HEK293 (cell line): ENCODE measurements at regions not wholly inside any gene's neighbourhood (a gene's known extent, or its start where the extent isn't known, plus 50 kb on each side); places are given as distances from the start of the nearest gene placed in this dataset.

Experiments used
- CTCF ChIA-PET: fragments of 350-600 bp; formaldehyde crosslinking; extraction: SDS; loops from one replicate; lab custom pipeline; 2021; ENCODE audit warnings: antibody characterized with exemption; lab: Yijun Ruan, JAX
- POLR2A ChIA-PET: fragments of 300-600 bp; formaldehyde crosslinking; extraction: SDS; loops from one replicate; lab custom pipeline; 2020; ENCODE audit warnings: antibody characterized with exemption, inconsistent platforms; lab: Yijun Ruan, JAX
- H3K27ac ChIP-seq: fragments of 200-500 bp; sonication (Bioruptor generic); 2 replicates; pipeline ENCODE4 v1.5.1; 2014; ENCODE audit warnings: low read depth, low read length, control low read depth, inconsistent platforms; ENCODE audit errors: extremely low read depth
- H3K36me3 ChIP-seq, 2 experiments: fragments of 200-500 bp in 1 of 2; sonication (Bioruptor generic) in 1 of 2; 1 replicate in 1 of 2; 2 replicates in 1 of 2; pipeline ENCODE4 v1.5.1; 2014 to 2017; ENCODE audit warnings: inconsistent platforms in 2 of 2, low read length in 2 of 2; ENCODE audit not compliant: control insufficient read depth in 2 of 2, insufficient read depth in 1 of 2
- H3K4me1 ChIP-seq: fragments of 200-500 bp; sonication (Bioruptor generic); 2 replicates; pipeline ENCODE4 v1.5.1; 2014; ENCODE audit warnings: mild to moderate bottlenecking, low read length, inconsistent platforms; ENCODE audit not compliant: control insufficient read depth, insufficient read depth
- H3K4me3 ChIP-seq: 2 replicates; pipeline ENCODE4 v1.5.1; 2011; ENCODE audit warnings: low read depth, mild to moderate bottlenecking, control low read depth, low read length, moderate library complexity
- H3K9me3 ChIP-seq: fragments of 200-500 bp; sonication (Bioruptor generic); 2 replicates; pipeline ENCODE4 v1.5.1; 2014; ENCODE audit warnings: low read depth, low read length, inconsistent platforms; ENCODE audit not compliant: control insufficient read depth, insufficient read depth
- GLI2 ChIP-seq: fragments of 450-650 bp; formaldehyde crosslinking; IDR thresholded peaks from 2 replicates; pipeline ENCODE4; 2017; ENCODE audit warnings: missing biosample characterization, missing genetic modification characterization, low read depth, borderline replicate concordance
- GLI4 ChIP-seq: fragments of 450-650 bp; formaldehyde crosslinking; IDR thresholded peaks from 2 replicates; pipeline ENCODE4 v1.5.1; 2016; ENCODE audit warnings: missing biosample characterization, missing genetic modification characterization
- GLIS2 ChIP-seq: fragments of 450-650 bp; formaldehyde crosslinking; IDR thresholded peaks from 2 replicates; pipeline ENCODE4 v1.5.1; 2016; ENCODE audit warnings: missing biosample characterization, missing genetic modification characterization
- KLF10 ChIP-seq: fragments of 450-650 bp; IDR thresholded peaks from 2 replicates; pipeline ENCODE4 v1.5.1; 2018; ENCODE audit warnings: missing biosample characterization, mild to moderate bottlenecking, missing genetic modification characterization
- KLF8 ChIP-seq: fragments of 450-650 bp; formaldehyde crosslinking; IDR thresholded peaks from 2 replicates; pipeline ENCODE4 v1.5.1; 2016; ENCODE audit warnings: missing biosample characterization, missing genetic modification characterization
- OSR2 ChIP-seq: fragments of 450-650 bp; formaldehyde crosslinking; IDR thresholded peaks from 2 replicates; pipeline ENCODE4 v1.5.1; 2016; ENCODE audit warnings: missing biosample characterization, missing genetic modification characterization
- REPIN1 ChIP-seq: fragments of 450-650 bp; formaldehyde crosslinking; IDR thresholded peaks from 2 replicates; pipeline ENCODE4 v1.5.1; 2017; ENCODE audit warnings: missing biosample characterization, missing genetic modification characterization, low read depth
- ZBTB7A ChIP-seq: fragments of 450-650 bp; formaldehyde crosslinking; IDR thresholded peaks from 2 replicates; pipeline ENCODE4 v1.5.1; 2016; ENCODE audit warnings: low read depth, missing biosample characterization, missing genetic modification characterization
- ZNF155 ChIP-seq: fragments of 450-650 bp; formaldehyde crosslinking; IDR thresholded peaks from 2 replicates; pipeline ENCODE4 v1.5.1; 2016; ENCODE audit warnings: missing biosample characterization, missing genetic modification characterization
- ZNF16 ChIP-seq: fragments of 450-650 bp; formaldehyde crosslinking; IDR thresholded peaks from 2 replicates; pipeline ENCODE4 v1.5.1; 2016; ENCODE audit warnings: low read depth, missing biosample characterization, missing genetic modification characterization
- ZNF280D ChIP-seq: fragments of 450-650 bp; formaldehyde crosslinking; IDR thresholded peaks from 2 replicates; pipeline ENCODE4 v1.5.1; 2016; ENCODE audit warnings: missing biosample characterization, missing genetic modification characterization
- ZNF404 ChIP-seq: fragments of 450-650 bp; formaldehyde crosslinking; IDR thresholded peaks from 2 replicates; pipeline ENCODE4 v1.5.1; 2017; ENCODE audit warnings: missing biosample characterization, missing genetic modification characterization
- ZNF521 ChIP-seq: fragments of 450-650 bp; formaldehyde crosslinking; IDR thresholded peaks from 2 replicates; pipeline ENCODE4 v1.5.1; 2017; ENCODE audit warnings: missing biosample characterization, mild to moderate bottlenecking, missing genetic modification characterization
- ZNF624 ChIP-seq: fragments of 450-650 bp; formaldehyde crosslinking; IDR thresholded peaks from 2 replicates; pipeline ENCODE4 v1.5.1; 2017; ENCODE audit warnings: missing biosample characterization, missing genetic modification characterization
- ZNF654 ChIP-seq: fragments of 450-650 bp; formaldehyde crosslinking; IDR thresholded peaks from 2 replicates; pipeline ENCODE4 v1.5.1; 2016; ENCODE audit warnings: low read depth, missing biosample characterization, missing genetic modification characterization
- ZNF776 ChIP-seq: fragments of 450-650 bp; formaldehyde crosslinking; IDR thresholded peaks from 2 replicates; pipeline ENCODE4 v1.5.0; 2017; ENCODE audit warnings: missing biosample characterization, missing genetic modification characterization, borderline replicate concordance
- ZNF777 ChIP-seq: fragments of 450-650 bp; formaldehyde crosslinking; IDR thresholded peaks from 2 replicates; pipeline ENCODE4 v1.5.1; 2017; ENCODE audit warnings: missing biosample characterization, missing genetic modification characterization, borderline replicate concordance
- ZNF791 ChIP-seq: fragments of 450-650 bp; formaldehyde crosslinking; IDR thresholded peaks from 2 replicates; pipeline ENCODE4 v1.5.1; 2016; ENCODE audit warnings: missing biosample characterization, missing genetic modification characterization
- ZNF837 ChIP-seq: fragments of 450-650 bp; formaldehyde crosslinking; IDR thresholded peaks from 2 replicates; pipeline ENCODE4 v1.5.1; 2016; ENCODE audit warnings: missing biosample characterization, missing genetic modification characterization
- ZNF843 ChIP-seq: fragments of 450-650 bp; formaldehyde crosslinking; IDR thresholded peaks from 2 replicates; pipeline ENCODE4 v1.5.1; 2016; ENCODE audit warnings: missing biosample characterization, missing genetic modification characterization
- ZSCAN23 ChIP-seq: fragments of 450-650 bp; formaldehyde crosslinking; IDR thresholded peaks from 2 replicates; pipeline ENCODE4 v1.5.1; 2016; ENCODE audit warnings: missing biosample characterization, missing genetic modification characterization
- ZSCAN4 ChIP-seq: fragments of 450-650 bp; formaldehyde crosslinking; IDR thresholded peaks from 2 replicates; pipeline ENCODE4 v1.5.1; 2017; ENCODE audit warnings: missing biosample characterization, missing genetic modification characterization
- ZXDB ChIP-seq: fragments of 450-650 bp; formaldehyde crosslinking; IDR thresholded peaks from 2 replicates; pipeline ENCODE4 v1.5.1; 2016; ENCODE audit warnings: missing biosample characterization, missing genetic modification characterization
- TF ChIP-seq, protein P1 (sequence below): fragments of 450-650 bp; formaldehyde crosslinking; IDR thresholded peaks from 2 replicates; pipeline ENCODE4 v1.5.1; 2016; ENCODE audit warnings: missing biosample characterization, missing genetic modification characterization, borderline replicate concordance
- TF ChIP-seq, protein P2 (sequence below): fragments of 450-650 bp; formaldehyde crosslinking; IDR thresholded peaks from 2 replicates; pipeline ENCODE4 v1.5.1; 2016; ENCODE audit warnings: missing biosample characterization, missing genetic modification characterization, borderline replicate concordance

- ChIA-PET POLR2A (no interaction called here), CTCF (no interaction called here)
- Histone ChIP-seq H3K4me3 (no peak overlapping the region), H3K27ac (no peak overlapping the region), H3K36me3 (no peaks in the 10 kb centered on the region), H3K9me3 (no peaks in the 10 kb centered on the region), H3K4me1 (no peaks in the 10 kb centered on the region)
- TF ChIP-seq ZNF837 (tag by site-specific recombination) (no peak), ZSCAN23 (tag by site-specific recombination) (no peak), ZXDB (tag by site-specific recombination) (no peak), ZNF155 (tag by site-specific recombination) (no peak), ZNF280D (tag by site-specific recombination) (no peak), ZNF16 (no peak), REPIN1 (tag by site-specific recombination) (no peak), ZNF654 (no peak), GLI4 (tag by site-specific recombination) (no peak)
- TF ChIP-seq, protein P1, sequence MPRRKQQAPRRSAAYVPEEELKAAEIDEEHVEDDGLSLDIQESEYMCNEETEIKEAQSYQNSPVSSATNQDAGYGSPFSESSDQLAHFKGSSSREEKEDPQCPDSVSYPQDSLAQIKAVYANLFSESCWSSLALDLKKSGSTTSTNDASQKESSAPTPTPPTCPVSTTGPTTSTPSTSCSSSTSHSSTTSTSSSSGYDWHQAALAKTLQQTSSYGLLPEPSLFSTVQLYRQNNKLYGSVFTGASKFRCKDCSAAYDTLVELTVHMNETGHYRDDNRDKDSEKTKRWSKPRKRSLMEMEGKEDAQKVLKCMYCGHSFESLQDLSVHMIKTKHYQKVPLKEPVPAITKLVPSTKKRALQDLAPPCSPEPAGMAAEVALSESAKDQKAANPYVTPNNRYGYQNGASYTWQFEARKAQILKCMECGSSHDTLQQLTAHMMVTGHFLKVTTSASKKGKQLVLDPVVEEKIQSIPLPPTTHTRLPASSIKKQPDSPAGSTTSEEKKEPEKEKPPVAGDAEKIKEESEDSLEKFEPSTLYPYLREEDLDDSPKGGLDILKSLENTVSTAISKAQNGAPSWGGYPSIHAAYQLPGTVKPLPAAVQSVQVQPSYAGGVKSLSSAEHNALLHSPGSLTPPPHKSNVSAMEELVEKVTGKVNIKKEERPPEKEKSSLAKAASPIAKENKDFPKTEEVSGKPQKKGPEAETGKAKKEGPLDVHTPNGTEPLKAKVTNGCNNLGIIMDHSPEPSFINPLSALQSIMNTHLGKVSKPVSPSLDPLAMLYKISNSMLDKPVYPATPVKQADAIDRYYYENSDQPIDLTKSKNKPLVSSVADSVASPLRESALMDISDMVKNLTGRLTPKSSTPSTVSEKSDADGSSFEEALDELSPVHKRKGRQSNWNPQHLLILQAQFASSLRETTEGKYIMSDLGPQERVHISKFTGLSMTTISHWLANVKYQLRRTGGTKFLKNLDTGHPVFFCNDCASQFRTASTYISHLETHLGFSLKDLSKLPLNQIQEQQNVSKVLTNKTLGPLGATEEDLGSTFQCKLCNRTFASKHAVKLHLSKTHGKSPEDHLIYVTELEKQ (tag by site-specific recombination): no peak
Measured at GRCh38 chr6:86595641-86596040, 341.7 kb upstream of the HTR1E start.

- CTCF ChIA-PET: no interaction called here
- Histone ChIP-seq H3K27ac (no peak overlapping the region), H3K36me3 (no peaks in the 10 kb centered on the region), H3K4me3 (no peak overlapping the region), H3K9me3 (no peaks in the 10 kb centered on the region), H3K4me1 (no peaks in the 10 kb centered on the region)
- TF ChIP-seq ZNF777 (tag by site-specific recombination) (no peak), KLF8 (tag by site-specific recombination) (no peak), KLF10 (tag by site-specific recombination) (no peak), ZNF776 (tag by site-specific recombination) (no peak), OSR2 (no peak), ZNF843 (tag by site-specific recombination) (no peak), GLI2 (tag by site-specific recombination) (no peak), ZNF16 (no peak), ZBTB7A (tag by site-specific recombination) (no peak), ZNF404 (tag by site-specific recombination) (no peak), ZSCAN4 (tag by site-specific recombination) (no peak), ZNF791 (no peak), ZNF521 (tag by site-specific recombination) (no peak), ZNF624 (tag by site-specific recombination) (no peak), GLIS2 (tag by site-specific recombination) (no peak)
- TF ChIP-seq, protein P2, sequence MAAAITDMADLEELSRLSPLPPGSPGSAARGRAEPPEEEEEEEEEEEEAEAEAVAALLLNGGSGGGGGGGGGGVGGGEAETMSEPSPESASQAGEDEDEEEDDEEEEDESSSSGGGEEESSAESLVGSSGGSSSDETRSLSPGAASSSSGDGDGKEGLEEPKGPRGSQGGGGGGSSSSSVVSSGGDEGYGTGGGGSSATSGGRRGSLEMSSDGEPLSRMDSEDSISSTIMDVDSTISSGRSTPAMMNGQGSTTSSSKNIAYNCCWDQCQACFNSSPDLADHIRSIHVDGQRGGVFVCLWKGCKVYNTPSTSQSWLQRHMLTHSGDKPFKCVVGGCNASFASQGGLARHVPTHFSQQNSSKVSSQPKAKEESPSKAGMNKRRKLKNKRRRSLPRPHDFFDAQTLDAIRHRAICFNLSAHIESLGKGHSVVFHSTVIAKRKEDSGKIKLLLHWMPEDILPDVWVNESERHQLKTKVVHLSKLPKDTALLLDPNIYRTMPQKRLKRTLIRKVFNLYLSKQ: no peak
- POLR2A ChIA-PET: no interaction called here
Measured at GRCh38 chr6:86586195-86586594, 351.1 kb upstream of the HTR1E start.
